Upper lobe of left lung (tissue), 4 donors: ENCODE measurements at regions not wholly inside any gene's neighbourhood (a gene's known extent, or its start where the extent isn't known, plus 50 kb on each side); places are given as distances from the start of the nearest gene placed in this dataset.

Source experiments
- CTCF ChIP-seq, 6 experiments: fragments of 450-650 bp in 4 of 6; fragments of 200-600 bp in 2 of 6; sonication (generic) in 2 of 6; IDR thresholded peaks; one replicate each; pipeline ENCODE4 v1.5.1; 2016 to 2019; ENCODE audit warnings: antibody characterized with exemption in 6 of 6
- EP300 ChIP-seq, 4 donors: sonication (generic); formaldehyde crosslinking; IDR thresholded peaks; one replicate each; pipeline ENCODE4 v1.5.1; 2017; ENCODE audit warnings: antibody characterized with exemption in 4 of 4, control low read depth in 2 of 4
- POLR2A ChIP-seq, 4 donors: fragments of 450-650 bp; IDR thresholded peaks; one replicate each; pipeline ENCODE4 v1.5.1; 2016 to 2017; ENCODE audit warnings: antibody characterized with exemption in 4 of 4, mild to moderate bottlenecking in 2 of 4
- POLR2AphosphoS5 ChIP-seq, 2 donors: sonication (generic); formaldehyde crosslinking; IDR thresholded peaks; one replicate each; pipeline ENCODE4 v1.5.1; 2017; ENCODE audit warnings: antibody characterized with exemption in 2 of 2

DNA sequence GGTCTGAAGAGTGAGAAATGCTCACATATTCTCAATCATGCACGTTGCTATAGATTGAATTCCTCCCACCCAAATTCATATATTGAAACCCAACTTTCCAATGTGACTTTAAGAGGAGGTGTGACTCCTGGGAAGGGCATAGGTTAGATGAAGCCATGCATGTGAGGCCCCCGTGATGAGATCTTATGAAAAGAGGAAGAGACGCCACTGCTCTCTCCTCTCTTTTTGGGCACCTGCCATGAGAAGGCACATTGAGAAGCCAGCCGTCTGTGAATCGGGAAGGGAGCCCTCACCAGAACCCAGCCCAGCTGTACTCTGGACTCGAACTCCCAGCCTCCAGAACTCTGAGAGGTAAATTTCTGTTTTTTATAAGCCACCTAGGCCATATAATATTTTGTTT lies 842.6 kb upstream of the SALL3 start:
- TF ChIP-seq EP300 (IDR thresholded peaks at IDR 0.05) (no peak), CTCF (IDR thresholded peaks at IDR 0.05) (no peak), POLR2AphosphoS5 (IDR thresholded peaks at IDR 0.05) (no peak), POLR2A (IDR thresholded peaks at IDR 0.05) (no peak)
